Mucosa of descending colon (tissue), 3 donors: ENCODE measurements at regions not wholly inside any gene's neighbourhood (a gene's known extent, or its start where the extent isn't known, plus 50 kb on each side); places are given as distances from the start of the nearest gene placed in this dataset.

Experiments
- ATAC-seq: fragments of 200-7000 bp; cut with Tn5 transposase; one replicate; pipeline ENCODE4 v1.9.1; 2020; ENCODE audit warnings: mild to moderate bottlenecking, moderate library complexity
- DNase-seq, 3 donors: peaks; one replicate each; pipeline ENCODE4 v3.0.0-alpha.2; 2020
- H3K36me3 ChIP-seq: fragments of 200-600 bp; one replicate; pipeline ENCODE4 v1.8.0; 2021; ENCODE audit warnings: low read depth, mild to moderate bottlenecking
- H3K4me1 ChIP-seq: fragments of 200-600 bp; one replicate; pipeline ENCODE4 v1.8.0; 2021; ENCODE audit warnings: low read depth, mild to moderate bottlenecking
- H3K4me3 ChIP-seq: fragments of 200-600 bp; one replicate; pipeline ENCODE4 v1.8.0; 2021; ENCODE audit warnings: mild to moderate bottlenecking
- H3K9me3 ChIP-seq: fragments of 200-600 bp; one replicate; pipeline ENCODE4 v1.8.0; 2021; ENCODE audit warnings: mild to moderate bottlenecking
- intact Hi-C, 2 donors: fragments of 100-400 bp; cut with DNase I in 1 of 2; cut with micrococcal nuclease in 1 of 2; formaldehyde crosslinking; loops; one replicate each; pipeline versions ENCODE4 v1.11.0 to v1.11.1; 2022; cut with DNase I, micrococcal nuclease
- TF ChIP-seq, protein P1 (sequence below): fragments of 200-600 bp; IDR thresholded peaks from one replicate; pipeline ENCODE4 v1.8.0; 2022; ENCODE audit warnings: antibody characterized with exemption, mild to moderate bottlenecking
- donor health status: DM: no; HTN: no; CAD: no; lungs with moderate emphysema.
- donor health status: DM: no; HTN: no; CAD: no.
- donor health status: DM: no; HTN: yes; CAD: no.

- intact Hi-C loops, result no loop called here
- peak; percentile 56 for ATAC-seq
- DNase-seq, result peak; percentile 9 to 31 (median 28)
These were observed 221.4 kb upstream of the PKN2 start for GRCh38 chr1:88462488-88463261.

GRCh38 chr1:88463401-88463985 is 220.6 kb upstream of the PKN2 start:
- TF ChIP-seq, protein P1, sequence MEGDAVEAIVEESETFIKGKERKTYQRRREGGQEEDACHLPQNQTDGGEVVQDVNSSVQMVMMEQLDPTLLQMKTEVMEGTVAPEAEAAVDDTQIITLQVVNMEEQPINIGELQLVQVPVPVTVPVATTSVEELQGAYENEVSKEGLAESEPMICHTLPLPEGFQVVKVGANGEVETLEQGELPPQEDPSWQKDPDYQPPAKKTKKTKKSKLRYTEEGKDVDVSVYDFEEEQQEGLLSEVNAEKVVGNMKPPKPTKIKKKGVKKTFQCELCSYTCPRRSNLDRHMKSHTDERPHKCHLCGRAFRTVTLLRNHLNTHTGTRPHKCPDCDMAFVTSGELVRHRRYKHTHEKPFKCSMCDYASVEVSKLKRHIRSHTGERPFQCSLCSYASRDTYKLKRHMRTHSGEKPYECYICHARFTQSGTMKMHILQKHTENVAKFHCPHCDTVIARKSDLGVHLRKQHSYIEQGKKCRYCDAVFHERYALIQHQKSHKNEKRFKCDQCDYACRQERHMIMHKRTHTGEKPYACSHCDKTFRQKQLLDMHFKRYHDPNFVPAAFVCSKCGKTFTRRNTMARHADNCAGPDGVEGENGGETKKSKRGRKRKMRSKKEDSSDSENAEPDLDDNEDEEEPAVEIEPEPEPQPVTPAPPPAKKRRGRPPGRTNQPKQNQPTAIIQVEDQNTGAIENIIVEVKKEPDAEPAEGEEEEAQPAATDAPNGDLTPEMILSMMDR, result no peak
- ATAC-seq (no peak), DNase-seq (no peak)
- Histone ChIP-seq H3K36me3 (no peaks in the 10 kb centered on the region), H3K9me3 (no peaks in the 10 kb centered on the region), H3K4me3 (no peak overlapping the region), H3K4me1 (peaks cover 3% of the 10 kb centered on the region)
- intact Hi-C loops, result no loop called here

More at GRCh38 chr1:88462488-88463261, 221.4 kb upstream of the PKN2 start:
- Histone ChIP-seq H3K4me1 (peaks cover 3% of the 10 kb centered on the region), H3K4me3 (no peak overlapping the region), H3K9me3 (no peaks in the 10 kb centered on the region), H3K36me3 (no peaks in the 10 kb centered on the region)
- TF ChIP-seq, protein P1, result no peak

- ATAC-seq, result no peak
- intact Hi-C loops, result no loop called here
- TF ChIP-seq, protein P1, result no peak
These were observed 218.1 kb upstream of the PKN2 start for GRCh38 chr1:88466011-88466410.

DNA sequence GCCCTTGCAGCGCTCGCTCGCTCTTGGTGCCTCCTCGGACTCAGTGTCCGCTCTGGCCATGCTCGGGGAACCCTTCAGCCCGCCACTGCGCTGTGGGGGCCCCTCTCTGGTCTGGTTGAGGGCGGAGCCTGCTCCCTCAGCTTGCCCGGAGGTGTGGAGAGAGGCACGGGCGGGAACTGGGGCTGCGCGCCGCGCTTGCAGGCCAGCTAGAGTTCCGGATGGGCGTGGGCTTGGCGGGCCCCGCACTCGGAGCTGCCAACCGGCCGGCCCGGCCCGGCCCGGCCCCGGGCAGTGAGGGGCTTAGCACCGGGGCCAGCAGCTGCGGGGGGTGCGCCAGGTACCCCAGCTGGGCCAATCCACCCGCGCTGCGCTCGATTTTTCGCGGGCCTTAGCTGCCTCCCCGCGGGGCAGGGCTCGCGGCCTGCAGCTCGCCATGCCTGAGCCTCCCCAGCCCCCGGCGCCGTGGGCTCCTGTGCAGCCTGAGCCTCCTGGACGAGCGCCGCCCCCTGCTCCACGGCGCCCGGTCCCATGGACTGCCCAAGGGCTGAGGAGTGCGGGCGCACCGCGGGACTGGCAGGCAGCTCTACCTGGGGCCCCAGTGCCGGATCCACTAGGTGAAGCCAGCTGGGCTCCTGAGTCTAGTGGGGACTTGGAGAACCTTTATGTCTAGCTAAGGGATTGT is 217.0 kb upstream of the PKN2 start:
- H3K4me3 ChIP-seq, result no peak overlapping the region
- ATAC-seq (no peak), DNase-seq (peak in 1 of 3 donors; percentile 40)
- intact Hi-C loops, result no loop called here
- H3K36me3 ChIP-seq, result no peaks in the 10 kb centered on the region
- TF ChIP-seq, protein P1, result no peak
- peaks cover 3% of the 10 kb centered on the region for H3K4me1 ChIP-seq
- H3K9me3 ChIP-seq, result no peaks in the 10 kb centered on the region

More at GRCh38 chr1:88466011-88466410, 218.1 kb upstream of the PKN2 start:
- Histone ChIP-seq H3K4me1 (peaks cover 3% of the 10 kb centered on the region), H3K36me3 (no peaks in the 10 kb centered on the region), H3K4me3 (no peak overlapping the region), H3K9me3 (no peaks in the 10 kb centered on the region)
- no peak for DNase-seq

DNA sequence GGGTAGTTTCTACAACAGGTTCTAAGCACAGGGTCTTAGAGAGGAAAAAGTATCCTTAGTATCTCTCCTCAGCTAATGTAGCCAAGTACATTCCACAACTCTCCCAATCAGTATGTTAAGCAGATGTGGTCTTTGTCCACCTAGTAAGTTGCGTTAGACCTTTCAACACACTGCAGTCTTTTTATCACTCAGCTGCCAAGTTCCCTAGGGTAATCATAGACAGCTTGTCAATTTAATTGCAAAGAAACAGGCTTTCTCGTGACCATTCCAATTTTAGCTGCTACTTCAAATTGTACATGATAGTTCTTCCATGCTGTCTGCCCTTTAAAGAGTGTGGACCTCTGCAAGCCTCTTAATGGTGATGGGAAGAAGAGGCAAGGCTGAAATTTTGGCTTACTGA is 211.8 kb upstream of the PKN2 start:
- TF ChIP-seq, protein P1, result no peak
- intact Hi-C loops, result no loop called here
- Histone ChIP-seq H3K4me3 (no peak overlapping the region), H3K9me3 (no peaks in the 10 kb centered on the region), H3K36me3 (no peaks in the 10 kb centered on the region), H3K4me1 (no peaks in the 10 kb centered on the region)
- no peak for DNase-seq
- no peak for ATAC-seq
